ENCODE measurements at regions not wholly inside any gene's neighbourhood (a gene's known extent, or its start where the extent isn't known, plus 50 kb on each side); places are given as distances from the start of the nearest gene placed in this dataset.

GRCh38 chr12:11992515-11992914 lies 78.2 kb upstream of the BCL2L14 start:
- TF ChIP-seq EZH2 (IDR thresholded peaks at IDR 0.05; ENCODE audit: borderline replicate concordance, low read length) (no peak), CTCF (IDR thresholded peaks at IDR 0.05; ENCODE audit: low read length) (no peak)
